ENCODE measurements at regions not wholly inside any gene's neighbourhood (a gene's known extent, or its start where the extent isn't known, plus 50 kb on each side); places are given as distances from the start of the nearest gene placed in this dataset.
"Not testable (repeated sequence)": the region's sequence is repeated elsewhere in the genome, so short reads cannot be mapped to it uniquely, and the experiment has no call there.

- no peak for DNase-seq
These were observed 290.9 kb upstream of the MAF start for GRCh38 chr16:79891458-79891857.

- DNase-seq = no peak
These were observed 287.3 kb upstream of the MAF start for GRCh38 chr16:79887541-79888540.

- DNase-seq = no peak
These were observed 284.8 kb upstream of the MAF start for GRCh38 chr16:79885320-79885719.

GRCh38 chr16:79883494-79883893, 283.0 kb upstream of the MAF start:
- DNase-seq = no peak

- no peak for DNase-seq
These were observed 281.9 kb upstream of the MAF start for GRCh38 chr16:79882340-79883005.

GRCh38 chr16:79881107-79881506, 280.6 kb upstream of the MAF start:
- not testable (repeated sequence) for DNase-seq

- DNase-seq = no peak
These were observed 275.8 kb upstream of the MAF start for GRCh38 chr16:79876332-79876730.

- no peak for DNase-seq
These were observed 273.9 kb upstream of the MAF start for GRCh38 chr16:79874391-79874790.

- no peak for DNase-seq
These were observed 273.3 kb upstream of the MAF start for GRCh38 chr16:79873825-79874224.

GRCh38 chr16:79871906-79872305, 271.4 kb upstream of the MAF start:
- no peak for DNase-seq

- no peak for DNase-seq
These were observed 269.7 kb upstream of the MAF start for GRCh38 chr16:79870016-79870886.

- DNase-seq = no peak
These were observed 268.9 kb upstream of the MAF start for GRCh38 chr16:79869304-79870015.

GRCh38 chr16:79868841-79869240, 268.3 kb upstream of the MAF start:
- DNase-seq = no peak

- DNase-seq = no peak
These were observed 267.0 kb upstream of the MAF start for GRCh38 chr16:79867425-79867997.

GRCh38 chr16:79865918-79866317, 265.4 kb upstream of the MAF start:
- no peak for DNase-seq

- no peak for DNase-seq
These were observed 264.3 kb upstream of the MAF start for GRCh38 chr16:79864781-79865391.

GRCh38 chr16:79864032-79864780, 263.7 kb upstream of the MAF start:
- no peak for DNase-seq

- no peak for DNase-seq
These were observed 262.8 kb upstream of the MAF start for GRCh38 chr16:79863128-79864031.

GRCh38 chr16:79862601-79863000, 262.1 kb upstream of the MAF start:
- DNase-seq = no peak

GRCh38 chr16:79856581-79856980, 256.0 kb upstream of the MAF start:
- no peak for DNase-seq
